WTC11 (cell line): ENCODE measurements at regions not wholly inside any gene's neighbourhood (a gene's known extent, or its start where the extent isn't known, plus 50 kb on each side); places are given as distances from the start of the nearest gene placed in this dataset.

Experiments used
- ATAC-seq: fragments of 200-7000 bp; cut with Tn5 transposase; 2 replicates; pipeline ENCODE4 v1.10.0; 2021; ENCODE audit warnings: mild to moderate bottlenecking, moderate library complexity
- CTCF ChIA-PET: fragments of 300-600 bp; sonication (Branson Sonifier 250); formaldehyde crosslinking; loops from one replicate; lab custom pipeline; 2021; ENCODE audit warnings: antibody characterized with exemption; lab: Charles Lee
- POLR2A ChIA-PET: fragments of 350-600 bp; sonication (Branson Sonifier 250); formaldehyde crosslinking; loops from one replicate; lab custom pipeline; 2021; ENCODE audit warnings: antibody characterized with exemption; lab: Charles Lee
- DNase-seq: peaks from one replicate; pipeline ENCODE4 v3.0.0; 2021; ENCODE audit warnings: low spot score
- H3K27ac Mint-ChIP-seq: 2 replicates; pipeline ENCODE4 v1.8.0; 2021; ENCODE audit warnings: mixed read lengths
- H3K27me3 Mint-ChIP-seq: 2 replicates; pipeline ENCODE4 v1.8.0; 2021; ENCODE audit warnings: low read depth, mild to moderate bottlenecking, moderate library complexity, mixed read lengths
- H3K36me3 Mint-ChIP-seq: 2 replicates; pipeline ENCODE4 v1.8.0; 2021; ENCODE audit warnings: mixed read lengths
- H3K4me1 Mint-ChIP-seq: 2 replicates; pipeline ENCODE4 v1.8.0; 2022; ENCODE audit warnings: mixed read lengths
- H3K4me3 Mint-ChIP-seq: 2 replicates; pipeline ENCODE4 v1.8.0; 2021; ENCODE audit warnings: mild to moderate bottlenecking, moderate library complexity, mixed read lengths
- H3K9me3 Mint-ChIP-seq: 2 replicates; pipeline ENCODE4 v1.8.0; 2021; ENCODE audit warnings: mixed read lengths
- AR ChIP-seq: fragments of 250-450 bp; sonication (Bioruptor Pico); IDR thresholded peaks from 2 replicates; pipeline ENCODE4 v1.9.0; 2021; ENCODE audit warnings: mild to moderate bottlenecking
- ATF3 ChIP-seq: sonication (generic); formaldehyde crosslinking; conservative IDR thresholded peaks from 2 replicates; pipeline ENCODE4 v1.8.1; 2022; ENCODE audit warnings: mild to moderate bottlenecking, missing genetic modification reagents
- CREB1 ChIP-seq: sonication (generic); formaldehyde crosslinking; IDR thresholded peaks from 2 replicates; pipeline ENCODE4 v1.8.0; 2023; ENCODE audit warnings: mild to moderate bottlenecking, missing genetic modification reagents
- CREM ChIP-seq: sonication (generic); formaldehyde crosslinking; IDR thresholded peaks from 2 replicates; pipeline ENCODE4 v1.8.1; 2022; ENCODE audit warnings: mild to moderate bottlenecking, missing genetic modification reagents, moderate library complexity
- CTCF ChIP-seq: fragments of 200-600 bp; IDR thresholded peaks from 2 replicates; pipeline ENCODE4 v1.8.0; 2022; ENCODE audit warnings: antibody characterized with exemption
- ETV6 ChIP-seq: sonication (generic); formaldehyde crosslinking; IDR thresholded peaks from 2 replicates; pipeline ENCODE4 v1.8.1; 2022; ENCODE audit warnings: mild to moderate bottlenecking, missing genetic modification reagents
- GRHL2 ChIP-seq: fragments of 250-450 bp; sonication (Bioruptor Pico); IDR thresholded peaks from 2 replicates; pipeline ENCODE4 v1.8.0; 2022; ENCODE audit warnings: mild to moderate bottlenecking, moderate library complexity; ENCODE audit not compliant: insufficient replicate concordance, severe bottlenecking
- HMGXB4 ChIP-seq: sonication (generic); formaldehyde crosslinking; IDR thresholded peaks from 2 replicates; pipeline ENCODE4 v1.8.1; 2023; ENCODE audit warnings: mild to moderate bottlenecking, moderate library complexity, missing genetic modification reagents
- MXD4 ChIP-seq: fragments of 250-450 bp; sonication (Bioruptor Pico); IDR thresholded peaks from 2 replicates; pipeline ENCODE4 v1.8.0; 2021; ENCODE audit warnings: mild to moderate bottlenecking, moderate library complexity, borderline replicate concordance
- NFATC4 ChIP-seq: fragments of 250-450 bp; sonication (Bioruptor Pico); IDR thresholded peaks from 2 replicates; pipeline ENCODE4 v1.9.0; 2021; ENCODE audit warnings: mild to moderate bottlenecking
- NFE2L1 ChIP-seq: sonication (generic); formaldehyde crosslinking; IDR thresholded peaks from 2 replicates; pipeline ENCODE4 v1.8.1; 2023; ENCODE audit warnings: missing genetic modification reagents
- NFYB ChIP-seq: sonication (generic); formaldehyde crosslinking; conservative IDR thresholded peaks from 2 replicates; pipeline ENCODE4 v1.8.0; 2022; ENCODE audit warnings: low read depth, missing genetic modification reagents
- OVOL2 ChIP-seq: fragments of 250-450 bp; sonication (Bioruptor Pico); IDR thresholded peaks from 2 replicates; pipeline ENCODE4 v1.9.0; 2021; ENCODE audit warnings: mild to moderate bottlenecking, borderline replicate concordance
- PREB ChIP-seq: sonication (generic); formaldehyde crosslinking; IDR thresholded peaks from 2 replicates; pipeline ENCODE4 v1.8.1; 2022; ENCODE audit warnings: mild to moderate bottlenecking, missing genetic modification reagents, moderate library complexity, borderline replicate concordance
- RELA ChIP-seq: sonication (generic); formaldehyde crosslinking; IDR thresholded peaks from 2 replicates; pipeline ENCODE4 v1.8.1; 2022; ENCODE audit warnings: missing genetic modification reagents, mild to moderate bottlenecking, borderline replicate concordance
- SMAD4 ChIP-seq: sonication (generic); formaldehyde crosslinking; IDR thresholded peaks from 2 replicates; pipeline ENCODE4 v1.8.0; 2022; ENCODE audit warnings: mild to moderate bottlenecking, missing genetic modification reagents
- STAT6 ChIP-seq: sonication (generic); formaldehyde crosslinking; conservative IDR thresholded peaks from 2 replicates; pipeline ENCODE4 v1.8.1; 2023; ENCODE audit warnings: mild to moderate bottlenecking, low read depth, missing genetic modification reagents, moderate library complexity
- TEAD1 ChIP-seq: sonication (generic); formaldehyde crosslinking; IDR thresholded peaks from 2 replicates; pipeline ENCODE4 v1.8.0; 2022; ENCODE audit warnings: mild to moderate bottlenecking, missing genetic modification reagents
- TP53 ChIP-seq: sonication (generic); formaldehyde crosslinking; IDR thresholded peaks from 2 replicates; pipeline ENCODE4 v1.8.1; 2023; ENCODE audit warnings: mild to moderate bottlenecking, missing genetic modification reagents
- ZNF219 ChIP-seq: sonication (generic); formaldehyde crosslinking; IDR thresholded peaks from 2 replicates; pipeline ENCODE4 v1.8.0; 2023; ENCODE audit warnings: missing genetic modification reagents, mild to moderate bottlenecking, borderline replicate concordance
- ZNF317 ChIP-seq: sonication (generic); formaldehyde crosslinking; IDR thresholded peaks from 2 replicates; pipeline ENCODE4 v1.8.1; 2023; ENCODE audit warnings: low read depth, mild to moderate bottlenecking, moderate library complexity, missing genetic modification reagents, borderline replicate concordance
- ZNF423 ChIP-seq: fragments of 250-450 bp; sonication (Bioruptor Pico); IDR thresholded peaks from 2 replicates; pipeline ENCODE4 v2.1.2; 2022; ENCODE audit warnings: mild to moderate bottlenecking, moderate library complexity
- ZNF425 ChIP-seq: fragments of 250-450 bp; sonication (Bioruptor Pico); conservative IDR thresholded peaks from 2 replicates; pipeline ENCODE4 v1.9.0; 2021; ENCODE audit warnings: mild to moderate bottlenecking

GRCh38 chr11:130631119-130631518 is 182.7 kb downstream of the ADAMTS15 start:
- Mint-ChIP-seq H3K4me3 (no peak overlapping the region), H3K27ac (no peak overlapping the region), H3K27me3 (no peaks in the 10 kb centered on the region; the same call in 1 of the 2 replicates), H3K4me1 (peaks cover 4% of the 10 kb centered on the region; the same call in 1 of the 2 replicates), H3K9me3 (no peaks in the 10 kb centered on the region), H3K36me3 (no peaks in the 10 kb centered on the region)
- CTCF ChIA-PET, result interaction anchor here (0.6 kb wide), 1 partner anchor 83 kb away, joined by 3 read pairs; no protein-coding TSS in a partner anchor
- DNase-seq (no peak), ATAC-seq (no peak)
- TF ChIP-seq NFYB (CRISPR knock-in tag), result no peak
- TF ChIP-seq STAT6 (CRISPR knock-in tag), result no peak
- TF ChIP-seq ATF3 (CRISPR knock-in tag), result no peak
- TF ChIP-seq ZNF317 (CRISPR knock-in tag), result no peak
- TF ChIP-seq PREB (CRISPR knock-in tag), result no peak
- TF ChIP-seq GRHL2 (CRISPR knock-in tag), result no peak
- no peak for TF ChIP-seq RELA (CRISPR knock-in tag)
- no peak for TF ChIP-seq ZNF423 (CRISPR knock-in tag)
- TF ChIP-seq ETV6, result no peak
- TF ChIP-seq HMGXB4 (CRISPR knock-in tag), result no peak
- TF ChIP-seq CREM (CRISPR knock-in tag), result no peak
- TF ChIP-seq TEAD1 (CRISPR knock-in tag), result no peak
- POLR2A ChIA-PET, result no interaction called here

- no peaks in the 10 kb centered on the region for H3K9me3 Mint-ChIP-seq
- no peak overlapping the region for H3K4me3 Mint-ChIP-seq
- no peaks in the 10 kb centered on the region for H3K36me3 Mint-ChIP-seq
- no peak overlapping the region for H3K27ac Mint-ChIP-seq
- CTCF ChIA-PET, result no interaction called here
- ATAC-seq, result no peak
- POLR2A ChIA-PET, result no interaction called here
- TF ChIP-seq AR (CRISPR knock-in tag), result no peak
- TF ChIP-seq GRHL2 (CRISPR knock-in tag), result no peak
- no peak for TF ChIP-seq SMAD4 (CRISPR knock-in tag)
- TF ChIP-seq TEAD1 (CRISPR knock-in tag), result no peak
- TF ChIP-seq NFE2L1 (CRISPR knock-in tag), result no peak
- no peak for TF ChIP-seq ZNF425 (CRISPR knock-in tag)
- TF ChIP-seq TP53 (CRISPR knock-in tag), result no peak
- TF ChIP-seq OVOL2 (CRISPR knock-in tag), result no peak
- no peak for TF ChIP-seq MXD4
- no peak for TF ChIP-seq NFATC4 (CRISPR knock-in tag)
- no peak for TF ChIP-seq CTCF
- TF ChIP-seq ZNF219, result no peak
- no peak for TF ChIP-seq CREB1 (CRISPR knock-in tag)
- TF ChIP-seq, all 79 proteins: peak for 0
- Mint-ChIP-seq H3K4me1 (peaks cover 7% of the 10 kb centered on the region; the same call in 1 of the 2 replicates), H3K27me3 (no peaks in the 10 kb centered on the region; the same call in 1 of the 2 replicates)
- DNase-seq, result no peak
Observed at GRCh38 chr11:130633466-130633865, 185.0 kb downstream of the ADAMTS15 start.
